Gastrocnemius medialis (tissue), 4 donors: ENCODE measurements at regions not wholly inside any gene's neighbourhood (a gene's known extent, or its start where the extent isn't known, plus 50 kb on each side); places are given as distances from the start of the nearest gene placed in this dataset.

Experiments
- CTCF ChIP-seq, 5 experiments: fragments of 450-650 bp in 3 of 5; fragments of 200-600 bp in 2 of 5; sonication (generic) in 2 of 5; IDR thresholded peaks in 4 of 5; conservative IDR thresholded peaks in 1 of 5; 1 replicate in 4 of 5; 2 replicates in 1 of 5; pipeline ENCODE4 v1.5.1; 2016 to 2019; ENCODE audit warnings: antibody characterized with exemption in 5 of 5, mild to moderate bottlenecking in 3 of 5, moderate library complexity in 3 of 5
- POLR2A ChIP-seq, 2 donors: fragments of 450-650 bp; IDR thresholded peaks; one replicate each; pipeline ENCODE4 v1.6.1; 2017; ENCODE audit warnings: antibody characterized with exemption in 2 of 2, mild to moderate bottlenecking in 2 of 2, moderate library complexity in 2 of 2

- TF ChIP-seq CTCF (IDR thresholded peaks at IDR 0.05 in 4 of 5, conservative IDR thresholded peaks at IDR 0.05 in 1 of 5) (no peak), POLR2A (IDR thresholded peaks at IDR 0.05) (no peak)
Measured at GRCh38 chr1:72915581-72915980, 633.2 kb upstream of the NEGR1 start.
